ENCODE measurements at regions not wholly inside any gene's neighbourhood (a gene's known extent, or its start where the extent isn't known, plus 50 kb on each side); places are given as distances from the start of the nearest gene placed in this dataset.

- Histone ChIP-seq H3K4me1 (no peaks in the 10 kb centered on the region), H3K27me3 (no peaks in the 10 kb centered on the region), H3K27ac (no peak overlapping the region), H3K36me3 (no peaks in the 10 kb centered on the region), H3K9me3 (no peaks in the 10 kb centered on the region), H3K4me3 (no peak overlapping the region)
- TF ChIP-seq POLR2A (IDR thresholded peaks at IDR 0.05), result no peak
- TF ChIP-seq CTCF (IDR thresholded peaks at IDR 0.05), result no peak
- DNase-seq, result no peak
- intact Hi-C loops (cut with DNase I), result no loop called here
- WGBS, 2 donors, result 49 to 66% methylated on average over 5 of the region's 5 CpGs
Measured at GRCh38 chr14:58718226-58719205, 80.8 kb downstream of the DACT1 start.

- H3K27me3 ChIP-seq, result no peaks in the 10 kb centered on the region
- 82 to 91% methylated on average over 3 of the region's 3 CpGs for WGBS, 2 donors
- H3K4me3 ChIP-seq, result no peak overlapping the region
- no peak overlapping the region for H3K27ac ChIP-seq
- intact Hi-C loops (cut with DNase I), result no loop called here
- TF ChIP-seq POLR2A (IDR thresholded peaks at IDR 0.05) (no peak), CTCF (IDR thresholded peaks at IDR 0.05) (no peak)
- no peaks in the 10 kb centered on the region for H3K9me3 ChIP-seq
- DNase-seq, result no peak
- H3K36me3 ChIP-seq, result no peaks in the 10 kb centered on the region
- H3K4me1 ChIP-seq, result no peaks in the 10 kb centered on the region
Measured at GRCh38 chr14:58721723-58722122, 84.0 kb downstream of the DACT1 start.

- DNase-seq, result no peak
- TF ChIP-seq POLR2A (IDR thresholded peaks at IDR 0.05), result no peak
- Histone ChIP-seq H3K4me1 (no peaks in the 10 kb centered on the region), H3K36me3 (no peaks in the 10 kb centered on the region), H3K27me3 (no peaks in the 10 kb centered on the region), H3K4me3 (no peak overlapping the region), H3K9me3 (no peaks in the 10 kb centered on the region), H3K27ac (no peak overlapping the region)
- intact Hi-C loops (cut with DNase I), result no loop called here
- WGBS, 2 donors, result 61 to 65% methylated on average over 4 of the region's 4 CpGs
Measured at GRCh38 chr14:58722441-58722840, 84.7 kb downstream of the DACT1 start.

GRCh38 chr14:58724206-58724605 lies 86.4 kb downstream of the DACT1 start:
- no peaks in the 10 kb centered on the region for H3K36me3 ChIP-seq
- H3K9me3 ChIP-seq, result no peaks in the 10 kb centered on the region
- H3K4me1 ChIP-seq, result no peaks in the 10 kb centered on the region
- intact Hi-C loops (cut with DNase I), result no loop called here
- no peak overlapping the region for H3K27ac ChIP-seq
- H3K4me3 ChIP-seq, result no peak overlapping the region
- no peaks in the 10 kb centered on the region for H3K27me3 ChIP-seq
- 55 to 65% methylated on average over 2 of the region's 2 CpGs for WGBS, 2 donors
- no peak for DNase-seq
- TF ChIP-seq POLR2A (IDR thresholded peaks at IDR 0.05), result no peak
- TF ChIP-seq CTCF (IDR thresholded peaks at IDR 0.05), result no peak

- no peak for DNase-seq
- no peaks in the 10 kb centered on the region for H3K36me3 ChIP-seq
- intact Hi-C loops (cut with DNase I), result no loop called here
- H3K9me3 ChIP-seq, result no peaks in the 10 kb centered on the region
- no peak overlapping the region for H3K27ac ChIP-seq
- no peaks in the 10 kb centered on the region for H3K27me3 ChIP-seq
- 65 to 84% methylated on average over 1 of the region's 1 CpG for WGBS, 2 donors
- H3K4me3 ChIP-seq, result no peak overlapping the region
- TF ChIP-seq CTCF (IDR thresholded peaks at IDR 0.05) (no peak), POLR2A (IDR thresholded peaks at IDR 0.05) (no peak)
- H3K4me1 ChIP-seq, result no peaks in the 10 kb centered on the region
Measured at GRCh38 chr14:58724702-58725101, 86.9 kb downstream of the DACT1 start.
